Ovary (tissue), 7 donors: ENCODE measurements at regions not wholly inside any gene's neighbourhood (a gene's known extent, or its start where the extent isn't known, plus 50 kb on each side); places are given as distances from the start of the nearest gene placed in this dataset.

ENCODE experiments used
- DNase-seq, 5 donors: peaks; one replicate each; pipeline ENCODE4 v3.0.0-alpha.2; 2019 to 2020
- H3K27ac ChIP-seq, 2 donors: fragments of 200-600 bp; one replicate each; pipeline versions ENCODE4 v1.5.1 to v1.8.0; 2019 to 2022
- H3K27me3 ChIP-seq: fragments of 200-600 bp; one replicate; pipeline ENCODE4 v1.8.0; 2022
- H3K36me3 ChIP-seq: fragments of 200-600 bp; sonication (generic); one replicate; pipeline ENCODE4 v1.5.1; 2019
- H3K4me1 ChIP-seq: one replicate; pipeline ENCODE4 v1.8.1; 2013; ENCODE audit warnings: mild to moderate bottlenecking, moderate library complexity; ENCODE audit not compliant: insufficient read depth
- H3K4me3 ChIP-seq: fragments of 200-600 bp; sonication (generic); one replicate; pipeline ENCODE4 v1.5.1; 2017
- H3K9me3 ChIP-seq, 2 donors: fragments of 200-600 bp in 1 of 2; sonication (generic) in 1 of 2; one replicate each; pipeline versions ENCODE4 v1.5.1 to v1.8.1; 2013 to 2019; ENCODE audit warnings: mild to moderate bottlenecking in 1 of 2, moderate library complexity in 1 of 2
- CTCF ChIP-seq, 3 donors: fragments of 450-650 bp in 2 of 3; fragments of 200-600 bp in 1 of 3; IDR thresholded peaks; one replicate each; pipeline versions ENCODE4 v1.5.1 to v1.8.0; 2016 to 2022; ENCODE audit warnings: antibody characterized with exemption in 3 of 3, mild to moderate bottlenecking in 1 of 3
- EP300 ChIP-seq: sonication (generic); formaldehyde crosslinking; IDR thresholded peaks from one replicate; pipeline ENCODE4 v1.6.1; 2017; ENCODE audit warnings: antibody characterized with exemption
- POLR2A ChIP-seq: fragments of 450-650 bp; IDR thresholded peaks from one replicate; pipeline ENCODE4 v1.6.1; 2017; ENCODE audit warnings: antibody characterized with exemption, mild to moderate bottlenecking, moderate library complexity
- WGBS, 3 donors: extraction: QIAGEN DNeasy Blood & Tissue Kit in 1 of 3; methylation state at CpG; one replicate each; pipeline versions ENCODE4 v1.1.5 to v1.1.7; 2013 to 2017; 5-methylcytosine and 5-hydroxymethylcytosine counted together
- intact Hi-C, 4 donors: fragments of 100-400 bp; cut with DNase I; formaldehyde crosslinking; loops; one replicate each; pipeline versions ENCODE4 v1.11.0 to v1.15.1; 2022 to 2023
- donor health status: DM: no; HTN: no; CAD: no; lungs with moderate emphysema.
- donor health status: DM: no; HTN: no; CAD: no.
- donor health status: Bipolar disorder and iron deficiency.
- donor health status: DM: no; HTN: no; CAD: no.
- donor health status: DM: yes; HTN: yes; CAD: no.

- TF ChIP-seq POLR2A (no peak), EP300 (no peak), CTCF (IDR thresholded peaks at IDR 0.05) (peak in 2 of 3 donors; percentile 46 to 48)
- no peak for DNase-seq
- Histone ChIP-seq H3K4me3 (no peak overlapping the region), H3K27ac (no peak overlapping the region), H3K27me3 (no peaks in the 10 kb centered on the region), H3K4me1 (no peaks in the 10 kb centered on the region), H3K36me3 (no peaks in the 10 kb centered on the region), H3K9me3 (no peaks in the 10 kb centered on the region)
- WGBS, 3 donors = 51 to 57% (median 56%) methylated on average over 7 of the region's 7 CpGs
- intact Hi-C loops = loop anchor here in 2 of 4 donors (5.0 to 10.0 kb wide), 2 partner anchors 359 to 932 kb away; no protein-coding TSS in a partner anchor
Measured at GRCh38 chr7:106793015-106793975, 71.8 kb upstream of the PIK3CG start.

GRCh38 chr7:106794276-106795083 is 70.6 kb upstream of the PIK3CG start:
- H3K4me3 ChIP-seq = no peak overlapping the region
- no peak for DNase-seq
- no peaks in the 10 kb centered on the region for H3K9me3 ChIP-seq
- no peaks in the 10 kb centered on the region for H3K27me3 ChIP-seq
- 71 to 76% (median 72%) methylated on average over 6 of the region's 6 CpGs for WGBS, 3 donors
- no peak overlapping the region for H3K27ac ChIP-seq
- intact Hi-C loops = loop anchor here in 2 of 4 donors (5.0 to 10.0 kb wide), 2 partner anchors 358 to 930 kb away; no protein-coding TSS in a partner anchor
- no peaks in the 10 kb centered on the region for H3K4me1 ChIP-seq
- H3K36me3 ChIP-seq = no peaks in the 10 kb centered on the region
- TF ChIP-seq CTCF (IDR thresholded peaks at IDR 0.05) (no peak), EP300 (no peak), POLR2A (no peak)

- 74 to 90% (median 87%) methylated on average over 6 of the region's 6 CpGs for WGBS, 3 donors
- intact Hi-C loops = loop anchor here in 1 of 4 donors (10.0 kb wide), 1 partner anchor 930 kb away; no protein-coding TSS in a partner anchor
- Histone ChIP-seq H3K27ac (no peak overlapping the region), H3K4me1 (no peaks in the 10 kb centered on the region), H3K36me3 (no peaks in the 10 kb centered on the region), H3K4me3 (no peak overlapping the region), H3K27me3 (no peaks in the 10 kb centered on the region), H3K9me3 (no peaks in the 10 kb centered on the region)
- no peak for DNase-seq
- TF ChIP-seq EP300 (no peak), CTCF (IDR thresholded peaks at IDR 0.05) (no peak), POLR2A (no peak)
Measured at GRCh38 chr7:106795084-106795876, 69.8 kb upstream of the PIK3CG start.

- Histone ChIP-seq H3K27me3 (no peaks in the 10 kb centered on the region), H3K36me3 (no peaks in the 10 kb centered on the region), H3K27ac (no peak overlapping the region), H3K4me1 (no peaks in the 10 kb centered on the region), H3K9me3 (no peaks in the 10 kb centered on the region), H3K4me3 (no peak overlapping the region)
- TF ChIP-seq CTCF (IDR thresholded peaks at IDR 0.05) (no peak), POLR2A (no peak), EP300 (no peak)
- DNase-seq = no peak
- WGBS, 3 donors = 0 to 96% (median 52%) methylated on average over 1 of the region's 1 CpG
- intact Hi-C loops = loop anchor here in 1 of 4 donors (10.0 kb wide), 1 partner anchor 929 kb away; no protein-coding TSS in a partner anchor
Measured at GRCh38 chr7:106795877-106796231, 69.2 kb upstream of the PIK3CG start.
